ENCODE measurements at regions not wholly inside any gene's neighbourhood (a gene's known extent, or its start where the extent isn't known, plus 50 kb on each side); places are given as distances from the start of the nearest gene placed in this dataset.
A peak's percentile ranks its signal among the peaks of the same experiment; 100 is the strongest.

DNA sequence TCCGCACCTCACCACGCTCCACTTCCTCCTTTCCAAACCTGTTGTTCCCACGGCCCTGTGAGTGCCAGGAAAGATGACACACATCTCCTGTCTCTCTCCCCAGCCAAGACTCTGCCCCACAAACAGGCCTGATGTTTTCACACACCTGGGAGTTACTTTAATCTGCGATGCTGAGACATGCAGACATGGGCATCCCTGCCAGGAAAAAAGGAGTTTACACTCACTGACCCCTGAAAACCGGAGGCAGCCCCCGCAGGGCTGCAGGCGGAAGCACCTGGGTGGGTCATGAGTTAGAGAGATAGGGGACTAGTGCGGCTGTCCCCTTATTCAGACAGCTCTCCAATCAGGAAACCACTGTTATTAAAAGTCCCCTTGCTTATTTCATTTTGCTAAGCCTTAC is 106.4 kb upstream of the CARD11 start:
- no peak overlapping the region for H3K4me3 ChIP-seq
- FAIRE-seq: no peak
- ChIA-PET CTCF (interaction anchor here (0.7 to 1.9 kb wide), 3 partner anchors 264 to 795 kb away, joined by 3 to 6 read pairs (median 5); no protein-coding TSS in a partner anchor), POLR2A (no interaction called here)
- DNase-seq (ENCODE audit: low read depth in 1 of 2, low spot score in 1 of 2): no peak
- no peaks in the 10 kb centered on the region for H3K9me3 ChIP-seq
- TF ChIP-seq, protein P1, sequence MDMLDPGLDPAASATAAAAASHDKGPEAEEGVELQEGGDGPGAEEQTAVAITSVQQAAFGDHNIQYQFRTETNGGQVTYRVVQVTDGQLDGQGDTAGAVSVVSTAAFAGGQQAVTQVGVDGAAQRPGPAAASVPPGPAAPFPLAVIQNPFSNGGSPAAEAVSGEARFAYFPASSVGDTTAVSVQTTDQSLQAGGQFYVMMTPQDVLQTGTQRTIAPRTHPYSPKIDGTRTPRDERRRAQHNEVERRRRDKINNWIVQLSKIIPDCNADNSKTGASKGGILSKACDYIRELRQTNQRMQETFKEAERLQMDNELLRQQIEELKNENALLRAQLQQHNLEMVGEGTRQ (IDR thresholded peaks at IDR 0.05): no peak
- no peak overlapping the region for H3K4me2 ChIP-seq
- ATAC-seq: no peak
- WGBS (ENCODE audit: missing lambda C conversion rate): 78% methylated on average over 7 of the region's 8 CpGs
- peaks cover 15% of the 10 kb centered on the region for H3K4me1 ChIP-seq
- peak overlapping the region in 1 of 2 experiments; percentile 19; a peak in 1 of 6 replicates for H3K27ac ChIP-seq

DNA sequence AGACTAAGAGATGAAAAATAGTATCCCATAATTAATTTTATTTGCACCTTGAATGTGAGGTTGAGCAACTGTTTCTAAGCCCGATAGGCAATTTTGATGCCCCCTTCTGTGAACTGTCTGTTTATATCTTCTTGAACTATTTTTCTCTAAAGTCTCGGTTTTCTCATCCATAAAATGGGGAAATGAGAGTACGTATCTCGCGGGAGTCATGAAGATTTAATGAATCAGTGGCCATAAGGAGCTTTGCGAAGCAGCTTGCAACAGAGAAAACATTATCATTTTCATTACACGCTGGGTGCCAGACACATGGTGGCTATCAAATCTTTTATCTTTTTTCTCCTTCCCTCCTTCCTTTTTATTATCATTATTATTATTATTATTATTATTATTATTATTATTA is 108.1 kb upstream of the CARD11 start:
- ATAC-seq (no peak), FAIRE-seq (no peak), DNase-seq (ENCODE audit: low read depth in 1 of 2, low spot score in 1 of 2) (no peak)
- Histone ChIP-seq H3K4me2 (no peak overlapping the region), H3K9me3 (no peaks in the 10 kb centered on the region), H3K4me3 (no peak overlapping the region), H3K4me1 (peaks cover 7% of the 10 kb centered on the region), H3K27ac (no peak overlapping the region)
- POLR2A ChIA-PET: interaction anchor here (0.7 kb wide), 1 partner anchor 1619 kb away, joined by 3 read pairs; no protein-coding TSS in a partner anchor
- CTCF ChIA-PET: interaction anchor here (0.9 to 1.8 kb wide), 3 partner anchors 17 to 286 kb away, joined by 3 to 4 read pairs (median 3); no protein-coding TSS in a partner anchor
- WGBS (ENCODE audit: missing lambda C conversion rate): 83% methylated on average over 7 of the region's 7 CpGs
- TF ChIP-seq ZC3H11A (IDR thresholded peaks at IDR 0.05): no peak
- TF ChIP-seq ESRRA (IDR thresholded peaks at IDR 0.05; ENCODE audit: borderline replicate concordance, low read length): no peak
- TF ChIP-seq CHD4 (IDR thresholded peaks at IDR 0.05; ENCODE audit: borderline replicate concordance): no peak
- TF ChIP-seq EHMT2 (IDR thresholded peaks at IDR 0.05; ENCODE audit: low read depth): no peak
- no peak for TF ChIP-seq BHLHE40 (IDR thresholded peaks at IDR 0.05; ENCODE audit: low read depth, low read length)
- no peak for TF ChIP-seq CBX2 (IDR thresholded peaks at IDR 0.05; ENCODE audit: borderline replicate concordance, low read depth)
- no peak for TF ChIP-seq ZSCAN20 (CRISPR knock-in tag; IDR thresholded peaks at IDR 0.05)
- no peak for TF ChIP-seq JUN (IDR thresholded peaks at IDR 0.05)
- TF ChIP-seq HOXB13 (CRISPR knock-in tag; IDR thresholded peaks at IDR 0.05; ENCODE audit: low read depth): no peak
- TF ChIP-seq, protein P2, sequence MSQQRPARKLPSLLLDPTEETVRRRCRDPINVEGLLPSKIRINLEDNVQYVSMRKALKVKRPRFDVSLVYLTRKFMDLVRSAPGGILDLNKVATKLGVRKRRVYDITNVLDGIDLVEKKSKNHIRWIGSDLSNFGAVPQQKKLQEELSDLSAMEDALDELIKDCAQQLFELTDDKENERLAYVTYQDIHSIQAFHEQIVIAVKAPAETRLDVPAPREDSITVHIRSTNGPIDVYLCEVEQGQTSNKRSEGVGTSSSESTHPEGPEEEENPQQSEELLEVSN (IDR thresholded peaks at IDR 0.05; ENCODE audit: borderline replicate concordance, low read depth): no peak
- TF ChIP-seq ZNF302 (CRISPR knock-in tag; IDR thresholded peaks at IDR 0.05): no peak

DNA sequence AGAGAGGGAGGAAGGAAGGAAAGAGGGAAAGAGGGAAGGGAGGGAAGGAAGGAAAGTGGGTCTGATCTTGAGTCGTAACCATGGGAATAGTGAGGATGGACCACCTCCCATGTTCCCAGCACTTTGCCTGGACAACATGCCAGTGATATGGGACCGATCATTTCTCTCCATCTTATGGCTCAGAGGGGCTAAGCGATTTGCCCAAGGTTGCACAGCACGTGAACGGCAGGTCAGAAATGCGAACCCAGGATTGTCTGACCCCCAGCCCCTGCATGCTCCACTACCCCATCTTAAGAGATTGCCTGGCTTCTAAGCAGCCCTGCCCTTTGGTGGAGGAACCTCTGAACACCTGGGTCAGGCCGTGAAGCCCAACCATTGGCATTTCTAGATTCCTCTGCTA is 109.0 kb upstream of the CARD11 start:
- WGBS (ENCODE audit: missing lambda C conversion rate): 72% methylated on average over 6 of the region's 7 CpGs
- FAIRE-seq (no peak), ATAC-seq (no peak), DNase-seq (ENCODE audit: low read depth in 1 of 2, low spot score in 1 of 2) (no peak)
- ChIA-PET POLR2A (interaction anchor here (0.7 kb wide), 1 partner anchor 1618 kb away, joined by 3 read pairs; no protein-coding TSS in a partner anchor), CTCF (interaction anchor here (1.0 to 1.8 kb wide), 2 partner anchors 266 to 287 kb away, joined by 3 to 4 read pairs; no protein-coding TSS in a partner anchor)
- H3K27ac ChIP-seq: no peak overlapping the region
- no peaks in the 10 kb centered on the region; the same call in 2 of the 3 replicates for H3K4me1 ChIP-seq
- no peak overlapping the region for H3K4me2 ChIP-seq
- no peak overlapping the region for H3K4me3 ChIP-seq
- no peak for TF ChIP-seq HOXA7 (CRISPR knock-in tag; IDR thresholded peaks at IDR 0.05)
- TF ChIP-seq RCOR1 (IDR thresholded peaks at IDR 0.05; ENCODE audit: low read depth, low read length): no peak
- no peak for TF ChIP-seq POLR2A (IDR thresholded peaks at IDR 0.05; ENCODE audit: low read length)
- no peak for TF ChIP-seq EHF (CRISPR knock-in tag; IDR thresholded peaks at IDR 0.05)
- TF ChIP-seq, protein P3, sequence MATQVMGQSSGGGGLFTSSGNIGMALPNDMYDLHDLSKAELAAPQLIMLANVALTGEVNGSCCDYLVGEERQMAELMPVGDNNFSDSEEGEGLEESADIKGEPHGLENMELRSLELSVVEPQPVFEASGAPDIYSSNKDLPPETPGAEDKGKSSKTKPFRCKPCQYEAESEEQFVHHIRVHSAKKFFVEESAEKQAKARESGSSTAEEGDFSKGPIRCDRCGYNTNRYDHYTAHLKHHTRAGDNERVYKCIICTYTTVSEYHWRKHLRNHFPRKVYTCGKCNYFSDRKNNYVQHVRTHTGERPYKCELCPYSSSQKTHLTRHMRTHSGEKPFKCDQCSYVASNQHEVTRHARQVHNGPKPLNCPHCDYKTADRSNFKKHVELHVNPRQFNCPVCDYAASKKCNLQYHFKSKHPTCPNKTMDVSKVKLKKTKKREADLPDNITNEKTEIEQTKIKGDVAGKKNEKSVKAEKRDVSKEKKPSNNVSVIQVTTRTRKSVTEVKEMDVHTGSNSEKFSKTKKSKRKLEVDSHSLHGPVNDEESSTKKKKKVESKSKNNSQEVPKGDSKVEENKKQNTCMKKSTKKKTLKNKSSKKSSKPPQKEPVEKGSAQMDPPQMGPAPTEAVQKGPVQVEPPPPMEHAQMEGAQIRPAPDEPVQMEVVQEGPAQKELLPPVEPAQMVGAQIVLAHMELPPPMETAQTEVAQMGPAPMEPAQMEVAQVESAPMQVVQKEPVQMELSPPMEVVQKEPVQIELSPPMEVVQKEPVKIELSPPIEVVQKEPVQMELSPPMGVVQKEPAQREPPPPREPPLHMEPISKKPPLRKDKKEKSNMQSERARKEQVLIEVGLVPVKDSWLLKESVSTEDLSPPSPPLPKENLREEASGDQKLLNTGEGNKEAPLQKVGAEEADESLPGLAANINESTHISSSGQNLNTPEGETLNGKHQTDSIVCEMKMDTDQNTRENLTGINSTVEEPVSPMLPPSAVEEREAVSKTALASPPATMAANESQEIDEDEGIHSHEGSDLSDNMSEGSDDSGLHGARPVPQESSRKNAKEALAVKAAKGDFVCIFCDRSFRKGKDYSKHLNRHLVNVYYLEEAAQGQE (IDR thresholded peaks at IDR 0.05): no peak
- no peak for TF ChIP-seq HOXB5 (CRISPR knock-in tag; IDR thresholded peaks at IDR 0.05)
- TF ChIP-seq RAD21 (conservative IDR thresholded peaks at IDR 0.05 in 1 of 2, IDR thresholded peaks at IDR 0.05 in 1 of 2): no peak
- TF ChIP-seq TFCP2L1 (CRISPR knock-in tag; IDR thresholded peaks at IDR 0.05): no peak
- TF ChIP-seq KDM5A (IDR thresholded peaks at IDR 0.05): no peak
- TF ChIP-seq FOSL2 (IDR thresholded peaks at IDR 0.05): no peak
- TF ChIP-seq FOSL2 (CRISPR knock-in tag; IDR thresholded peaks at IDR 0.05): no peak
- TF ChIP-seq NFE2L2 (conservative IDR thresholded peaks at IDR 0.05; ENCODE audit: low read length): no peak
- TF ChIP-seq ZNF302 (CRISPR knock-in tag; IDR thresholded peaks at IDR 0.05): no peak
- no peak for TF ChIP-seq MAFK (IDR thresholded peaks at IDR 0.05; ENCODE audit: partially characterized antibody)
- no peak for TF ChIP-seq BHLHE40 (IDR thresholded peaks at IDR 0.05; ENCODE audit: low read depth, low read length)
- TF ChIP-seq SMC3 (IDR thresholded peaks at IDR 0.05): no peak
- TF ChIP-seq, protein P4, sequence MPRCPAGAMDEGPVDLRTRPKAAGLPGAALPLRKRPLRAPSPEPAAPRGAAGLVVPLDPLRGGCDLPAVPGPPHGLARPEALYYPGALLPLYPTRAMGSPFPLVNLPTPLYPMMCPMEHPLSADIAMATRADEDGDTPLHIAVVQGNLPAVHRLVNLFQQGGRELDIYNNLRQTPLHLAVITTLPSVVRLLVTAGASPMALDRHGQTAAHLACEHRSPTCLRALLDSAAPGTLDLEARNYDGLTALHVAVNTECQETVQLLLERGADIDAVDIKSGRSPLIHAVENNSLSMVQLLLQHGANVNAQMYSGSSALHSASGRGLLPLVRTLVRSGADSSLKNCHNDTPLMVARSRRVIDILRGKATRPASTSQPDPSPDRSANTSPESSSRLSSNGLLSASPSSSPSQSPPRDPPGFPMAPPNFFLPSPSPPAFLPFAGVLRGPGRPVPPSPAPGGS (IDR thresholded peaks at IDR 0.05): no peak
- TF ChIP-seq SREBF2 (IDR thresholded peaks at IDR 0.05): no peak
- no peak for TF ChIP-seq MAZ (IDR thresholded peaks at IDR 0.05; ENCODE audit: borderline replicate concordance, low read depth, low read length)
- TF ChIP-seq RFX5 (IDR thresholded peaks at IDR 0.05): no peak
- no peaks in the 10 kb centered on the region for H3K9me3 ChIP-seq

Measured in A549 (cell line).